HG02938 (cell line): ENCODE measurements at regions not wholly inside any gene's neighbourhood (a gene's known extent, or its start where the extent isn't known, plus 50 kb on each side); places are given as distances from the start of the nearest gene placed in this dataset.
A peak's percentile ranks its signal among the peaks of the same experiment; 100 is the strongest.
"Not testable (repeated sequence)": the region's sequence is repeated elsewhere in the genome, so short reads cannot be mapped to it uniquely, and the experiment has no call there.

Experiments used
- ATAC-seq: cut with Tn5 transposase; IDR thresholded peaks from one replicate; pipeline ENCODE4 v1.9.1; 2021; ENCODE audit warnings: mild to moderate bottlenecking, moderate library complexity; ENCODE audit not compliant: unreplicated experiment

GRCh38 chr21:31609081-31609480 is 50.4 kb upstream of the SOD1 start:
- no peak for ATAC-seq

- ATAC-seq = no peak
Measured at GRCh38 chr21:31607791-31608190, 51.7 kb upstream of the SOD1 start.

- no peak for ATAC-seq
Measured at GRCh38 chr21:31606081-31606874, 53.2 kb upstream of the SOD1 start.

GRCh38 chr21:31604591-31605190 is 54.8 kb upstream of the SOD1 start:
- ATAC-seq = no peak

- no peak for ATAC-seq
Measured at GRCh38 chr21:31599563-31599962, 59.9 kb upstream of the SOD1 start.

GRCh38 chr21:31599013-31599412 is 60.5 kb upstream of the SOD1 start:
- ATAC-seq = no peak

GRCh38 chr21:31597683-31598082 is 61.8 kb upstream of the SOD1 start:
- ATAC-seq = no peak

- no peak for ATAC-seq
Measured at GRCh38 chr21:31596055-31596454, 63.4 kb upstream of the SOD1 start.

- ATAC-seq = no peak
Measured at GRCh38 chr21:31594726-31595125, 64.8 kb upstream of the SOD1 start.

- ATAC-seq = no peak
Measured at GRCh38 chr21:31594279-31594678, 65.2 kb upstream of the SOD1 start.

GRCh38 chr21:31592963-31593560 is 66.4 kb upstream of the SOD1 start:
- ATAC-seq = no peak

- ATAC-seq = no peak
Measured at GRCh38 chr21:31592516-31592915, 67.0 kb upstream of the SOD1 start.

GRCh38 chr21:31589820-31590219 is 69.7 kb upstream of the SOD1 start:
- no peak for ATAC-seq

- no peak for ATAC-seq
Measured at GRCh38 chr21:31586118-31586517, 73.4 kb upstream of the SOD1 start.

GRCh38 chr21:31583937-31584336 is 75.6 kb upstream of the SOD1 start:
- not testable (repeated sequence) for ATAC-seq

GRCh38 chr21:31583498-31583897 is 76.0 kb upstream of the SOD1 start:
- ATAC-seq = no peak

GRCh38 chr21:31580866-31581276 is 78.6 kb upstream of the SOD1 start:
- peak; percentile 56 for ATAC-seq

GRCh38 chr21:31577271-31577670 is 82.2 kb upstream of the SOD1 start:
- ATAC-seq = no peak

GRCh38 chr21:31576428-31576827 is 83.1 kb upstream of the SOD1 start:
- ATAC-seq = no peak

- ATAC-seq = no peak
Measured at GRCh38 chr21:31573217-31573616, 86.3 kb upstream of the SOD1 start.

- ATAC-seq = no peak
Measured at GRCh38 chr21:31571879-31572278, 87.6 kb upstream of the SOD1 start.
